Stimulated activated memory B cell treated with anti-CD40 and anti-IgM and Interleukin-4, amounts not matched to agents 10 μg/mL and 1 μg/mL and 100 μg/mL, for 72 hours (primary cell): ENCODE measurements at regions not wholly inside any gene's neighbourhood (a gene's known extent, or its start where the extent isn't known, plus 50 kb on each side); places are given as distances from the start of the nearest gene placed in this dataset.

ENCODE experiments used
- ATAC-seq: fragments of 150-1000 bp; cut with Tn5 transposase; 2 replicates; pipeline ENCODE4 v1.10.0; 2021
- H3K27ac Mint-ChIP-seq: one replicate; pipeline ENCODE4 v1.8.0; 2022; ENCODE audit warnings: mild to moderate bottlenecking, mixed read lengths
- H3K27me3 Mint-ChIP-seq: one replicate; pipeline ENCODE4 v1.8.0; 2022; ENCODE audit warnings: mixed read lengths
- H3K36me3 Mint-ChIP-seq: one replicate; pipeline ENCODE4 v1.8.0; 2022; ENCODE audit warnings: mixed read lengths
- H3K4me1 Mint-ChIP-seq: one replicate; pipeline ENCODE4 v1.8.0; 2022; ENCODE audit warnings: mixed read lengths
- H3K4me3 Mint-ChIP-seq: one replicate; pipeline ENCODE4 v1.8.0; 2022; ENCODE audit warnings: mild to moderate bottlenecking, moderate library complexity, mixed read lengths
- H3K9me3 Mint-ChIP-seq: one replicate; pipeline ENCODE4 v1.8.0; 2022; ENCODE audit warnings: mixed read lengths

DNA sequence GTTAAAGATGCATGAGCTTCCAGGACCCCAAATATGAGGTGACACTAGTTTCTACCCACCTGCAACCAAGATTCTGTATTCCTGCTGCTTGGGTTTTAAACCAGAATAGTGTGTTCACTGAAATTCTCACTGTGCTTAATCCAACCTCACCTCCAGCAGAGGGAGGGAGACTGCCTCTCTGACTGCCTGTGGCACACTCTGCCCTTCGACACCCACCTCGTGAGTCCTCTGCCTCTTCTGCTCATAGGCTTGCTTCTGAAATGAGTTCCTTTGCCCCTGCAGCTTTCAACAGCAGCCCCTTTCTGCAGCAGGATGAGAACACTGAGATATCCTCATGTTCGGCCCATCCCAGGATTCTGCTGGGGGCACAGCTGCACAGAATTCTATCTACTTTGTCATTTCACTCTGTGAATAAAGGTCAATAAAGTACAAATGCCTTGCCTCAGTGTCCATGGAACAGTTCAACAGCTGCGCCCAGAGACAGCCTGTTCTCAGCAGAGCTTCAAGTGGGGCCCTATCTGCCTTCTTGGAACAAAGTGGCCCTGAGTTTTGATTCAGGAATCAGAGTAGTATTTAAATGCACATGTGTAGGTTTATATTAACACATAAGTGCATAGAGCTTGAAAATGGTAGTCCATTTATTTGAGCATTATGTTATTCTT, 632.5 kb downstream of the TNS3 start:
- Mint-ChIP-seq H3K4me3 (no peak overlapping the region), H3K27me3 (no peaks in the 10 kb centered on the region), H3K9me3 (peaks cover 3% of the 10 kb centered on the region), H3K4me1 (no peaks in the 10 kb centered on the region), H3K36me3 (no peaks in the 10 kb centered on the region), H3K27ac (no peak overlapping the region)
- ATAC-seq = no peak

DNA sequence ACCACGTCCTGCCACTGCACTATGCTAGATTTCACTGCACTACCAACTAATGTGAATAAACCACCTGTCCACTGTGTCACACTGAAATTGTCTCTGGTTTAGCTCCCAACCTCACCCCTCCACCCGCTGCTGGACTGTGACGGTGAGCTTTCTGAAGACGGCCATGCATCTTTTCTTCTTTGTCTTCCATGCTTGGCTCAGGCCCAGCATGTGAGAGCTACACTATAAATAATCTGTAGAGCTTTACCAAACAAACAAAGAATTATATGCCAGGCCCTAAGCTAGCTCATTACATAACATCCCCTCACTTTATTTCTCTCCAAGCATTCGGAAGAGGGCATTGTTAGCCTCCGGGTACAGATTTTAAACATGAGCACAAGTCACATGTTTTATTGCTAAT, 633.2 kb downstream of the TNS3 start:
- H3K9me3 Mint-ChIP-seq = peaks cover 3% of the 10 kb centered on the region
- no peak overlapping the region for H3K27ac Mint-ChIP-seq
- no peak overlapping the region for H3K4me3 Mint-ChIP-seq
- no peaks in the 10 kb centered on the region for H3K4me1 Mint-ChIP-seq
- no peaks in the 10 kb centered on the region for H3K27me3 Mint-ChIP-seq
- no peak for ATAC-seq
- no peaks in the 10 kb centered on the region for H3K36me3 Mint-ChIP-seq

DNA sequence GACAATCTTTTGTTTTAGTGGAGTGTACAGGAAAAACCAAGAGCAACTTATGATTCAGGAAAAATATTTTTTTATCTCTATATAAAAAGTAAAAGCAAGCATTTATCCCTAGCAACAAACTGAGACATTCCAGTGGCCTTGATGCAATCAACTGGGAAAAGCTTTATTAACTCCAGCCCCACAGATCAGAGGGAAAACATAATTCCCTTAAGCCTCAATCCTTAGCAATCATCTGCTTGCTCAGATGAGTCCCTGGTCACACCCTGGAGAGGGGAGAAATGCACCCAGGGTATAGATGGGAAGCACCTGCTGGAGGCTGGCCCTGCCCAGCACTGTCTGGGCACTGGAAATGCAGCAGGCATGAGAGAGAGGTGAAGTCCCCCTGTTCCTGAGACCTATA, 636.6 kb downstream of the TNS3 start:
- no peaks in the 10 kb centered on the region for H3K9me3 Mint-ChIP-seq
- no peaks in the 10 kb centered on the region for H3K4me1 Mint-ChIP-seq
- ATAC-seq = no peak
- no peaks in the 10 kb centered on the region for H3K27me3 Mint-ChIP-seq
- no peak overlapping the region for H3K4me3 Mint-ChIP-seq
- no peaks in the 10 kb centered on the region for H3K36me3 Mint-ChIP-seq
- H3K27ac Mint-ChIP-seq = no peak overlapping the region

DNA sequence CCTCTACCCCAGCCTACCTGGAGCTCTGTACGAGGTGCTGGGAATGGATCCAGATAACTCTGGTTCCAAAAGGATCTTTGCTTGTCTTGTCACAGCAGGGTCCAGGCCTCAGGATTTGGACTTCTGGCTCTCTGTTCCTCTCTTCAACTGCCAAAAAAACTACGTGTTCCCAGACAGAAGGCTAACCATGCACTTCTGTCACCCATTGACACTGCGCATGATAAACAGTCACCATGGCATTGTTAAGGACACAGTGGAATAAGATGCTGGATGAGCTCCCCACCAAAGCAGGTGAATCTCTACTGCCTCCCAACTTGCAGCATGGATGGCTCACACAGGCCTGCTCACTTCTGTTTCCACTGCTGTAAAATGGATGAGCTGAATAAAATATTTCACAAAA, 637.9 kb downstream of the TNS3 start:
- no peak overlapping the region for H3K27ac Mint-ChIP-seq
- ATAC-seq = no peak
- H3K27me3 Mint-ChIP-seq = no peaks in the 10 kb centered on the region
- no peaks in the 10 kb centered on the region for H3K36me3 Mint-ChIP-seq
- H3K9me3 Mint-ChIP-seq = no peaks in the 10 kb centered on the region
- no peaks in the 10 kb centered on the region for H3K4me1 Mint-ChIP-seq
- no peak overlapping the region for H3K4me3 Mint-ChIP-seq

DNA sequence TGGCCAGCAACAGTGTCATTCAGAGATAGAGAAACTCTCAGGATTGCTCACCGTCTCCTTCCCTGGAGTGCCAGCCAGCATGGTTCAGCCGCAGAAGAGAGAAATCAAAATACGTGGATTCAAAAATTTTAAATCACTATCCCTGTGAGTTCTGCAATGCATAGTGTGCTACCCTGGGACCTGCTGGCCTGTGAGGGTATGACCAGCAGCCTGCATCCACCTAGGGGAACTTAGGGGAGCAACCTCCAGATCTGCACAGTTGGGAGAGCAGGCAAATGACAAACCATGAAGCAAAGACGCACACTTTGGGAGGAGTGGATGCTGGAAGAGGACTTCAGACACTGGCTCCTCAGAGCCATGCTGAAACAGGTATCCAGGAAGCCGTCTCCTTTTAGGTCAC, 639.3 kb downstream of the TNS3 start:
- H3K9me3 Mint-ChIP-seq = no peaks in the 10 kb centered on the region
- no peak overlapping the region for H3K4me3 Mint-ChIP-seq
- H3K27me3 Mint-ChIP-seq = no peaks in the 10 kb centered on the region
- H3K27ac Mint-ChIP-seq = no peak overlapping the region
- ATAC-seq = no peak
- H3K4me1 Mint-ChIP-seq = no peaks in the 10 kb centered on the region
- H3K36me3 Mint-ChIP-seq = no peaks in the 10 kb centered on the region

DNA sequence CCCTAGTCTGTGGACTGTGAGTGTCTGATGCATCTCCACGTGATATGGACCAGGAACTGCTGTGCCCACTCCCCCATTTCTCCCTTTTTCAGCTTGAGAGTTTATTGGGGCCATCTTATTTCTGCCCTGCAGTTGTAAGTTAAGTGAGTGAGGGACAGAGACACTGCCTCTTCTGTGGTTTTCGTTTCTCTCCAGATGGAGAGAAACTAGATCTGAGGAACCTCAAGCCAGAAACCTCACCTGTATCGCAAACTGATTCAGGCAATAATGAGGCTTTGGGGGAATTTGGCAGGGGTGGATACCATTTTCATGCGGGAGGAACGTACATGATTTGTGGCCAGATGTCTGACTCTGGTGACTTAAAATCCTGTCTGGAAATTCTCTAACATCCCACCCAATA, 641.7 kb downstream of the TNS3 start:
- H3K27me3 Mint-ChIP-seq = no peaks in the 10 kb centered on the region
- no peaks in the 10 kb centered on the region for H3K4me1 Mint-ChIP-seq
- H3K9me3 Mint-ChIP-seq = peaks cover 3% of the 10 kb centered on the region
- no peak for ATAC-seq
- H3K4me3 Mint-ChIP-seq = no peak overlapping the region
- H3K27ac Mint-ChIP-seq = no peak overlapping the region
- H3K36me3 Mint-ChIP-seq = no peaks in the 10 kb centered on the region

DNA sequence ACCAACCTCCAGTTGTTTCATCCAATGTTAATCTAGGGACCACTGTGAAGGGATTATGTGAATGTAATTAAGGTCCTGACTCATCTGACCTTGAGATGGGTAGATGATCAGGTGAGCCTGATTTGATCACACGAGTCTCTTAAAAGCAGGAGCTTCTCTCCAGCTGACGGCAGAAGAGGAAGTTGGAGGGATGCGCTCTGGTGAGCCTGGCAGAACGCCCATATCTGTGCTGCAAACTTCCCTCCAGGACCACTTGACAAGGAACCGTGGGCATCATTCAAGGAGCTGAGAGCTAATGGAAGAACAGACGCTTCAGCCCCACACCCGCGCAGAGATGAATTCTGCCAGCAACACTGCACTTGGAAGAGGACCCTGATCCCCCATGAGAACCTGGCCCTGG, 642.4 kb downstream of the TNS3 start:
- H3K27me3 Mint-ChIP-seq = no peaks in the 10 kb centered on the region
- peaks cover 3% of the 10 kb centered on the region for H3K9me3 Mint-ChIP-seq
- no peak overlapping the region for H3K27ac Mint-ChIP-seq
- no peak overlapping the region for H3K4me3 Mint-ChIP-seq
- ATAC-seq = no peak
- no peaks in the 10 kb centered on the region for H3K36me3 Mint-ChIP-seq
- H3K4me1 Mint-ChIP-seq = no peaks in the 10 kb centered on the region

DNA sequence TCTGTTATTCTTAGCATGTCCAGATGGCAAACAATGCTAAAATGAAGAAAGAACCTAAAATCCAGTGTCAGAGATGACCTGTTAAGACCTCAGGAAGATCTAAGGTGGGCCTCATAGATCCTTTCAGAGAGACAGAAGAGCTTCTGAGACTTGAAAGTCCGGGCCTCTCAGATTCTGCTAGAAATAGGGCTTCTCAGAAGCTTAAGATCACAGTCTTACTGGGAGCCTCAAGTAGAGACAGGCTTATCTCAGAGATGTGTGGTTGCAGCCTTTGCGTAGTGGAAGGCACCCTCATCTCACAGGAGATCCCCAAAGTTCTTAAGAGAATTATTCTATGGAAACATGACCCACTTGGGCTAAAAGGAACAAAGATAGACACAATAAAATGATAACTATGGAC, 642.8 kb downstream of the TNS3 start:
- Mint-ChIP-seq H3K27me3 (no peaks in the 10 kb centered on the region), H3K4me3 (no peak overlapping the region), H3K36me3 (no peaks in the 10 kb centered on the region), H3K4me1 (no peaks in the 10 kb centered on the region), H3K9me3 (peaks cover 3% of the 10 kb centered on the region), H3K27ac (no peak overlapping the region)
- no peak for ATAC-seq

DNA sequence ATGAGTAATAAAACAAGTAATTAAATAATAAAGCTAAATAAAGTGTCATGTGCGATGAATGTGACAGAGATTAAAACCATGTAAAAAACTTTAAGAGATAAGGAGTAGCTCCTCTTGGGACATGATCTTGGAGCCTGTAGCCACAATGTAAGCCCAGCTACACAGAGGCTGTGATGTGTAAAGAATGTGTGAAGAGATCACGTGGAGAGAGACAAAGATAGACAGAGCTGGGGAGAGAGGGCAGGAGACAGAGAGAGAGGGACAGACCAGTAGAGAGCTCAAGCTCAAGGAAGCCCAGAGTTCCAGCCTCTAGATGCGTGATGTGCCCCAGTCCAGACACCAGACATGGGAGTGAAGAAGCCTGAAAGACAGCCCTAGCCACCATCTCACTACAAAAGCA, 644.1 kb downstream of the TNS3 start:
- Mint-ChIP-seq H3K36me3 (no peaks in the 10 kb centered on the region), H3K27me3 (no peaks in the 10 kb centered on the region), H3K4me1 (no peaks in the 10 kb centered on the region), H3K27ac (no peak overlapping the region), H3K9me3 (peaks cover 3% of the 10 kb centered on the region), H3K4me3 (no peak overlapping the region)
- no peak for ATAC-seq

DNA sequence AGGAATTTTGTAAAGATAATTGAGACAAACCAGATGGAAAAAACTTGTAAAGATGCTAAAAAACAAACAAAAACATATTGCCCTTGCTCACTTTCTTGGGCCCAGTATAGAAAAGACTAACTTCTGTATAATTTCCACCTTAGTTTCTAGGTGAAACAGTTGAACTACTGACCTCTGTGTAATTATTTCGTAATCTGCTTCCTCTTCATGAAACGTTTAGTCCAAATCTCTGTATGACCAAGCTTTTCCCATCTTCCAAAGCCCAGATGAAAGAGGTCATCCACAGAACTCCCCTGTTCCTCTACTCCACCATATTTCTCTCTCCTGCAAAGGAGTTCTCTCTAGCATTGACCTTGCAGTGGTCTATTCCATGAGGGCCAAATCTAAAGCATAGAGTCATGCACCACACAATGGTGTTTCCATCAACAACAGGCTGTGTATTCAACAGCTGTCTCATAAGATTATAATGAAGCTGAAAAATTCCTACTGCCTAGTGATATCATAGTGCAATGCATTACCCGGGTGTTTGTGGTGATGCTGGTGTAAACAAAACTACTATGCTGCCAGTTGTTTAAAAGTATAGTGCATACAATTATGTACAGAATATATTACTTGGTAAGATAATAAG, 647.6 kb downstream of the TNS3 start:
- ATAC-seq = no peak
- no peaks in the 10 kb centered on the region for H3K36me3 Mint-ChIP-seq
- no peak overlapping the region for H3K4me3 Mint-ChIP-seq
- H3K4me1 Mint-ChIP-seq = no peaks in the 10 kb centered on the region
- no peaks in the 10 kb centered on the region for H3K27me3 Mint-ChIP-seq
- H3K9me3 Mint-ChIP-seq = peaks cover 3% of the 10 kb centered on the region
- H3K27ac Mint-ChIP-seq = no peak overlapping the region

DNA sequence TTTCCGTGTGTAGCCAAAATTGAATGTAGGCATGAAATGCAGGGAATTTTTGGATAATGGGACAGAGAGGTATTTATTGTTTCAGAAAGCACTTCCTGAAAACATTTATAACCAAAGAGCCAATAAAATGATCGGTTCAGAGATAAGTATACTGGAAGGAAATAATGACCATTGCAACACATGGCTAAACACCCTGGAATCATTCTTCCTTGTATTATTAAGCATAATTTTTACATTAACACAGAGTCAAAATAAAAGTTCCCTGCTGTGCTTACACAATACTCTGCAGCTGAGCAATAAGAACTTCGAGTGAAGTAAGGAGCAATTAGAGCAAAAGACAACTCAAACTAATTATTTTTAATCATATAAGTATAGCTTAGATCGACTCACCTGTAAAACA, 648.3 kb downstream of the TNS3 start:
- no peaks in the 10 kb centered on the region for H3K4me1 Mint-ChIP-seq
- no peak overlapping the region for H3K4me3 Mint-ChIP-seq
- ATAC-seq = no peak
- H3K36me3 Mint-ChIP-seq = no peaks in the 10 kb centered on the region
- H3K9me3 Mint-ChIP-seq = peaks cover 3% of the 10 kb centered on the region
- no peaks in the 10 kb centered on the region for H3K27me3 Mint-ChIP-seq
- H3K27ac Mint-ChIP-seq = no peak overlapping the region

DNA sequence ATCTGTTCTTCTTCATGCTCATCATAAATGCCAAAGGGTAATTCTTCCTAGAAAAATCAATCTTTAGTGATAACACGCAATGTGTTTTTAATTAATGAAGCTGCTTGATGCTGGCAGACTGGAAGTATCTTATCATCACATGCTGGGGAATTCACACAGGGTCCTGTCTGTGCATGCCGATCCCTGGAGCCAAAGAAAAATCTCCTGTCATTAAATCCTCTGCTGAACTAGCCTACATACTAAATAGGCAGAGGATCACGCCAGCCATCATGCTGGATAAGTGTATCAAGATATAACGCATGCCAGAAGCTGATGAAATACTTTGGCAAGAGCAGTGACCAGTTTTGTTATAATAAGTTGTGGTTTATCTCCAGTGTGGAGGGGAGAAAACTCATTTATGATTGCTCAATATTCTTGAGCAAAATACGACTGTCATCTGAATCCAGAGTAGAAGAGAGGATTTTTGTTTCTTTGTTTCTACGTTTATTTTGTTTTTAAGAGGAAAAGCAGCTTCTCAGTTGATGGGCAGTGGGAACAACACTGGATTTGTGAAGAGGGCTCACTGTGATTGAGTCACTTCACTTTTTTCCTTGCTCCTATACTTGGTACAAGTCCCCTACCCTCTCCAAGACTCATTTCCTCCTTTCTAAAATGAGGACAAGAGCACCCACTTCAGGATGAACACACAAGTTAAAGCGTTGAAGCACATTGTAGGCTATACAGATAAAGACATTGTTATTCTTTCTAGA, 649.1 kb downstream of the TNS3 start:
- no peak for ATAC-seq
- Mint-ChIP-seq H3K4me3 (no peak overlapping the region), H3K27me3 (no peaks in the 10 kb centered on the region), H3K36me3 (no peaks in the 10 kb centered on the region), H3K9me3 (peaks cover 3% of the 10 kb centered on the region), H3K27ac (no peak overlapping the region), H3K4me1 (no peaks in the 10 kb centered on the region)

DNA sequence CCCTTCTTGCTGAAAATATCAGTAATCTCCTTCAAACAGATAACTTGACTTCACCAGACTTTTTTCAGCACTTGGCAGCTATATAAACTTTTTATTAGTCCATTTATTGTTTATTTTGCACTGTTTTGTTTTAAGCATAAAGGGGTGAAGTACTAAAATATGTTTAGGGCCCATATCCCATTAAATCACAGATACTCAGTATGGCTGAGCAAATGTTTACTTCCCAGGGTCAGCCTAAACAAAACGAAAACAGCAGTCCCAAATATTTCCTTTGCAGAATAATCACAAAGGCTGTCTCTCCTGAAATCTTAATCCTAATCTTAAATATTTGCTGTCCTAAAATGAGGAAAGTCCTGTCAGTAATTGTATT, 649.6 kb downstream of the TNS3 start:
- no peaks in the 10 kb centered on the region for H3K4me1 Mint-ChIP-seq
- H3K4me3 Mint-ChIP-seq = no peak overlapping the region
- H3K27ac Mint-ChIP-seq = no peak overlapping the region
- ATAC-seq = no peak
- peaks cover 3% of the 10 kb centered on the region for H3K9me3 Mint-ChIP-seq
- H3K27me3 Mint-ChIP-seq = no peaks in the 10 kb centered on the region
- H3K36me3 Mint-ChIP-seq = no peaks in the 10 kb centered on the region

DNA sequence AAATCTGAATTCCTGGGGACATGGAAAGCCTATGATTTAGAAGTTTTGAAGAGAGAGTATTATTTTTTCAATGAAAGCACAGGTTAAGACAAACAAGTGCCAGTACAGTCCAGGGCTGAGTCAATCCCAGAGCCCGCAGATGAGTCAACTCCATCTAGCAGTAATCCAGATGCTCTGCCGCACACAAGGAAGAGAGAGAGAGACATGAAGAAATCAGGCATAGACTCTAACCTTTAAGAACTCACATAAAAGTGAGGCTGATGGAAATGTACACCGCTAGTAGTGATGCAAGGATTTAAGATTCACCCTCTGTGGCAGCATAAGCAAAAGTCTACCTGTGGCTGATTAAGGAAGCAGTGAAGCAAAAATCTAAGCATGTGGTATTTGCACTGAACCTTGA, 651.5 kb downstream of the TNS3 start:
- Mint-ChIP-seq H3K9me3 (no peaks in the 10 kb centered on the region), H3K36me3 (no peaks in the 10 kb centered on the region), H3K27me3 (no peaks in the 10 kb centered on the region), H3K4me3 (no peak overlapping the region), H3K4me1 (no peaks in the 10 kb centered on the region), H3K27ac (no peak overlapping the region)
- ATAC-seq = no peak

DNA sequence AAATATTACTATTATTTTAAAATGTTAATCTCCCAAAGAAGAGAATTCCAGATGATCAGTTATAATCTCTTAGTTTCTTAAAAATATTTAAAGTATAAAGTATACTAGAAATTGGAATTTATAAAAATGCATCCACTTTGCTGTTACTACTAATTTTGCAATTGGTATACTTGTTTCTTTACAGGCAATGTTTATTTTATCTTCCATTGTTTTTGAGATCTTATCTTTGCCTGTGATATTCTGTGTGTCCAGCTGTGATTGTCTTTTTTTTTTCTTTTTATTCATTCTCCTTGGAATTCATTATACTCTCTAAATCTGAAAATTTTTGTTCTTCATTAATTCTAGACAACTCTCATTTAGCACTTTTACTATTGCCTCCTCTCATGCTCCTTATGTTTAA, 652.6 kb downstream of the TNS3 start:
- Mint-ChIP-seq H3K27ac (no peak overlapping the region), H3K4me3 (no peak overlapping the region), H3K27me3 (no peaks in the 10 kb centered on the region), H3K36me3 (no peaks in the 10 kb centered on the region), H3K9me3 (peaks cover under 1% of the 10 kb centered on the region), H3K4me1 (no peaks in the 10 kb centered on the region)
- no peak for ATAC-seq

DNA sequence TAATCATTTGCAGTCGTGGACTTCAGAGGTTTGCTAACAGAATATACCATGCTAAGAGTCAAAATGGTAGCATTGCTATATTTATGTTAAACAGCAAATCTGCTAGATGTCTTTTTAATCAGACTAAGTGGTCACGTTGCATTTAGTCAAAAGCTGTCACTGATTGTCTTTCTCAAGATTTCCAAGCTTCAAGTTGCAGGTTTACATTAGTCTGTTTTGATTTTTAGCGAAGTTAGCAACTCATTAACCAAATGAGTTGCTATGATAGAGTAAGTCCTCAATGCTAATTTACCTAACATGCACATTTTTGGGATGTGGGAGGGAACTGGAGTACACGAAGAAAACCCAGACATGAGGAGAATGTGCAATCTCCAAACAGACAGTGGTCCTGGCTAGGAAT, 653.2 kb downstream of the TNS3 start:
- Mint-ChIP-seq H3K4me3 (no peak overlapping the region), H3K27ac (no peak overlapping the region), H3K36me3 (no peaks in the 10 kb centered on the region), H3K4me1 (no peaks in the 10 kb centered on the region), H3K27me3 (no peaks in the 10 kb centered on the region), H3K9me3 (peaks cover 4% of the 10 kb centered on the region)
- ATAC-seq = no peak
